ENCODE measurements at regions not wholly inside any gene's neighbourhood (a gene's known extent, or its start where the extent isn't known, plus 50 kb on each side); places are given as distances from the start of the nearest gene placed in this dataset.

DNA sequence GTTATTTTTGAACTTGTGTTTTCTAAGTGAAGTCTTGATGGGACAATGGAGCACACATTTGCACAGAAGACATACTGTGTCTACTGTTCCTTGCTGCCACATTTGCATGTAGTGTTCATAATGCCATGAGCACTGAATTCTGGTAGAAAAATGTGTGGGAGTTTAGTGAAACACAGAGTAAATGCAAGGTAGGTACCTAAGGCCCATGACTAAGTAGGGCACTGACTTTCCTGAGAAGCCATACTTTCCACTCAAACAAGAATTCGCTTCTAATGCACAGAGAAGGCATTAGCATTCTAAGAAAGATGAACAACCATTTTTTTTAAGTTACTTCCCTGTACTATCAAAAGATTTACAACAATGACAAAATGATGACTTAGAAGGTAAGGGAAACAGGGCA lies 282.2 kb downstream of the MAN2A1 start:
- no peak for TF ChIP-seq PKNOX1 (IDR thresholded peaks at IDR 0.05)
- no peak for TF ChIP-seq HDGF (IDR thresholded peaks at IDR 0.05; ENCODE audit: borderline replicate concordance)
- TF ChIP-seq SP1 (IDR thresholded peaks at IDR 0.05): no peak
- TF ChIP-seq SUZ12 (IDR thresholded peaks at IDR 0.05): no peak
- TF ChIP-seq BHLHE40 (IDR thresholded peaks at IDR 0.05; ENCODE audit: borderline replicate concordance): no peak
- no peak for TF ChIP-seq ELF4 (IDR thresholded peaks at IDR 0.05)
- no peak for TF ChIP-seq FOXA1 (IDR thresholded peaks at IDR 0.05)
- no peak for TF ChIP-seq FOXM1 (IDR thresholded peaks at IDR 0.05; ENCODE audit: borderline replicate concordance)
- no peak for TF ChIP-seq TARDBP (IDR thresholded peaks at IDR 0.05)
- TF ChIP-seq L3MBTL2 (conservative IDR thresholded peaks at IDR 0.05): no peak
- TF ChIP-seq FOXK2 (IDR thresholded peaks at IDR 0.05): no peak

Measured in HEK293T (cell line).